Suppressor macrophage (primary cell): ENCODE measurements at regions not wholly inside any gene's neighbourhood (a gene's known extent, or its start where the extent isn't known, plus 50 kb on each side); places are given as distances from the start of the nearest gene placed in this dataset.

Source experiments
- DNase-seq, 4 experiments: peaks; one replicate each; pipeline ENCODE4 v3.0.0-alpha.2; 2020 to 2022

GRCh38 chr3:3686907-3687648 lies 112.2 kb upstream of the LRRN1 start:
- DNase-seq = no peak

- DNase-seq = no peak
Observed at GRCh38 chr3:3685721-3686120, 113.5 kb upstream of the LRRN1 start.

- DNase-seq = no peak
Observed at GRCh38 chr3:3683261-3683660, 116.0 kb upstream of the LRRN1 start.

GRCh38 chr3:3675801-3676200 lies 123.4 kb upstream of the LRRN1 start:
- DNase-seq = no peak

- no peak for DNase-seq
Observed at GRCh38 chr3:3675186-3675585, 124.0 kb upstream of the LRRN1 start.

GRCh38 chr3:3666664-3667063 lies 132.6 kb upstream of the LRRN1 start:
- peak in 1 of 4 experiments; percentile 13 for DNase-seq

- DNase-seq = peak in 2 of 4 experiments; percentile 10 to 11
Observed at GRCh38 chr3:3665961-3666640, 133.1 kb upstream of the LRRN1 start.

- no peak for DNase-seq
Observed at GRCh38 chr3:3665546-3665945, 133.7 kb upstream of the LRRN1 start.

- no peak for DNase-seq
Observed at GRCh38 chr3:3664935-3665334, 134.3 kb upstream of the LRRN1 start.

GRCh38 chr3:3662610-3663009 lies 136.6 kb upstream of the LRRN1 start:
- no peak for DNase-seq

- DNase-seq = no peak
Observed at GRCh38 chr3:3654916-3655315, 144.3 kb upstream of the LRRN1 start.

- DNase-seq = no peak
Observed at GRCh38 chr3:3648988-3649679, 150.1 kb upstream of the LRRN1 start.

GRCh38 chr3:3646934-3647333 lies 152.3 kb upstream of the LRRN1 start:
- DNase-seq = peak in 1 of 4 experiments; percentile 18

GRCh38 chr3:3646103-3646844 lies 153.0 kb upstream of the LRRN1 start:
- peak in 1 of 4 experiments; percentile 13 for DNase-seq

- DNase-seq = no peak
Observed at GRCh38 chr3:3641877-3642455, 157.3 kb upstream of the LRRN1 start.

GRCh38 chr3:3639078-3639477 lies 160.2 kb upstream of the LRRN1 start:
- no peak for DNase-seq

GRCh38 chr3:3636815-3637214 lies 162.4 kb upstream of the LRRN1 start:
- no peak for DNase-seq

GRCh38 chr3:3635109-3635508 lies 164.1 kb upstream of the LRRN1 start:
- no peak for DNase-seq

- no peak for DNase-seq
Observed at GRCh38 chr3:3634326-3634725, 164.9 kb upstream of the LRRN1 start.

- DNase-seq = no peak
Observed at GRCh38 chr3:3633761-3634160, 165.5 kb upstream of the LRRN1 start.

- DNase-seq = peak; percentile 16 to 71 (median 44)
Observed at GRCh38 chr3:3632449-3632848, 166.8 kb upstream of the LRRN1 start.

GRCh38 chr3:3631114-3631513 lies 168.1 kb upstream of the LRRN1 start:
- no peak for DNase-seq

GRCh38 chr3:3629911-3630310 lies 169.3 kb upstream of the LRRN1 start:
- DNase-seq = no peak
